ENCODE measurements at regions not wholly inside any gene's neighbourhood (a gene's known extent, or its start where the extent isn't known, plus 50 kb on each side); places are given as distances from the start of the nearest gene placed in this dataset.

GRCh38 chr6:71164890-71165289, 123.7 kb upstream of the OGFRL1 start:
- no peak overlapping the region for H3K4me3 ChIP-seq (ENCODE audit: low read depth, low read length)
- H3K36me3 ChIP-seq = no peaks in the 10 kb centered on the region
- no peaks in the 10 kb centered on the region for H3K27me3 ChIP-seq (ENCODE audit: insufficient read depth, low read depth, severe bottlenecking)
- H3K27ac ChIP-seq = no peak overlapping the region
- TF ChIP-seq CTCF (IDR thresholded peaks at IDR 0.05; ENCODE audit: low read depth, low read length) = no peak
- no peak for DNase-seq
- H3K9me3 ChIP-seq (ENCODE audit: severe bottlenecking) = no peaks in the 10 kb centered on the region

- no peak overlapping the region for H3K27ac ChIP-seq
- no peaks in the 10 kb centered on the region for H3K36me3 ChIP-seq
- H3K9me3 ChIP-seq (ENCODE audit: severe bottlenecking) = no peaks in the 10 kb centered on the region
- no peak for DNase-seq
- TF ChIP-seq CTCF (IDR thresholded peaks at IDR 0.05; ENCODE audit: low read depth, low read length) = no peak
- no peaks in the 10 kb centered on the region for H3K27me3 ChIP-seq (ENCODE audit: insufficient read depth, low read depth, severe bottlenecking)
- no peak overlapping the region for H3K4me3 ChIP-seq (ENCODE audit: low read depth, low read length)
Observed at GRCh38 chr6:71168233-71168765, 120.3 kb upstream of the OGFRL1 start.

GRCh38 chr6:71171497-71172070, 117.0 kb upstream of the OGFRL1 start:
- Histone ChIP-seq H3K4me3 (ENCODE audit: low read depth, low read length) (no peak overlapping the region), H3K36me3 (no peaks in the 10 kb centered on the region), H3K9me3 (ENCODE audit: severe bottlenecking) (no peaks in the 10 kb centered on the region), H3K27ac (no peak overlapping the region), H3K27me3 (ENCODE audit: insufficient read depth, low read depth, severe bottlenecking) (no peaks in the 10 kb centered on the region)
- DNase-seq = no peak
- TF ChIP-seq CTCF (IDR thresholded peaks at IDR 0.05; ENCODE audit: low read depth, low read length) = no peak

GRCh38 chr6:71179249-71179885, 109.2 kb upstream of the OGFRL1 start:
- no peak for DNase-seq
- H3K27ac ChIP-seq = no peak overlapping the region
- TF ChIP-seq CTCF (IDR thresholded peaks at IDR 0.05; ENCODE audit: low read depth, low read length) = no peak
- no peaks in the 10 kb centered on the region for H3K27me3 ChIP-seq (ENCODE audit: insufficient read depth, low read depth, severe bottlenecking)
- H3K4me3 ChIP-seq (ENCODE audit: low read depth, low read length) = no peak overlapping the region
- H3K36me3 ChIP-seq = no peaks in the 10 kb centered on the region
- H3K9me3 ChIP-seq (ENCODE audit: severe bottlenecking) = no peaks in the 10 kb centered on the region

GRCh38 chr6:71181565-71181964, 107.0 kb upstream of the OGFRL1 start:
- Histone ChIP-seq H3K27me3 (ENCODE audit: insufficient read depth, low read depth, severe bottlenecking) (no peaks in the 10 kb centered on the region), H3K9me3 (ENCODE audit: severe bottlenecking) (no peaks in the 10 kb centered on the region), H3K27ac (no peak overlapping the region), H3K36me3 (no peaks in the 10 kb centered on the region), H3K4me3 (ENCODE audit: low read depth, low read length) (no peak overlapping the region)
- TF ChIP-seq CTCF (IDR thresholded peaks at IDR 0.05; ENCODE audit: low read depth, low read length) = no peak
- no peak for DNase-seq
